Stimulated activated CD8-positive, alpha-beta memory T cell treated with anti-CD3 and anti-CD28 coated beads, Interleukin-4, amount 100 ng/mL, for 1 hour (primary cell): ENCODE measurements at regions not wholly inside any gene's neighbourhood (a gene's known extent, or its start where the extent isn't known, plus 50 kb on each side); places are given as distances from the start of the nearest gene placed in this dataset.
"Not testable (repeated sequence)": the region's sequence is repeated elsewhere in the genome, so short reads cannot be mapped to it uniquely, and the experiment has no call there.

Source experiments
- DNase-seq, 2 donors: peaks; one replicate each; pipeline ENCODE4 v3.0.0-alpha.2; 2020; ENCODE audit warnings: low read depth in 2 of 2, low spot score in 1 of 2

DNA sequence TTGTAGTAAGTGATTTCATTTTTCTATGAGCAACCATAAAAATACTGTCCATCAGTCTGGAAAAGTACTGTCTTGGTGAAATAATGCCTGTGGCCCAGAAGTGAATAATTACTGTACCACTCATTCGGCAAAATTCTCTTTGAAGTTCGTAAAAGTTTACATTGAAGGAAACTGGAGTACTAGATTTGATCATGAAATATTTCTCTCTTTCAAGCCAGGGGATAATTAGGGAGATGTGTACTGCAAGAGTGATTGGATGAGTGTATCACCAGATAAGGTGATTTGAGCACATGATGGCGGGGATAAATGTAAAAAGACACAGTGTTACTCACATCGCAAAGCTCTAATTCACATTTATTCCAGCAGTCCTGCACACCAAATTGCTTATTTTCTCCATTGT is 883.2 kb upstream of the PIK3C3 start:
- no peak for DNase-seq

DNA sequence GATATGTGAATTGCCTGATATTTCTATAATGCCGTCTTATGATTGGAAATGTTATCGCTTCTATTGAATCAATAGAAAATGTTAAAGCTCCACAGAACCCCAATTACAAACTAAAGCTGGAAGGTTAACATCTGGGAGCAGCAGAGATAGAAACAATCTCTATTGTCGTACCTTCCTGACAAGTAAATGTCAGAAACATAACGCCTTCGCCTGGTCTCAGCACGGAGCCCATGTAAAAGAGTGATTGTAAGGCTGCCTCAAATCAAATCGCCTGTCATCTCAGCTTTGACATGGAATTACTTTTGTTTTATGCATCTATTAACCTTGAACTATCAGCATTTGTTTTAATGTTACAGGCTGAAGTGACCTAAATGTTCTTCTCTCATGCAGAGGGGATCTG is 885.9 kb upstream of the PIK3C3 start:
- no peak for DNase-seq

DNA sequence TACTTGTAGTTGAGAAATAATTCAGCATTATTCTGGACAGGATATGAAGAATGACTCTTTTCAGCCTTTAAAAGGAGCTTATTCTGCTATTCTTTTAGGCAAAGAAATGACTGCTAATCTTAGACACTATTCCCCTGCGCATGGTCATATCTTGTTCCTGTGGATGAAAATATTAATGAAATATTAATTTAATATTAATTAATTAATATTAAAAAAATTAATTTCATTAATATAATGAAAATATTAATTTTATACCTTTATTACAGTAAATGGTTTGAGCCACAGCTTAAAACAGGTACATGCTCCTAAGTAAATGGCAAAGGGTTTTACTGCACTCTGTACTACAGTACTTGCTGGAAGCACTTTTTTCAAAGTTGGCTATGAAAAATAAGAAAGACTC is 890.1 kb upstream of the PIK3C3 start:
- DNase-seq: no peak

DNA sequence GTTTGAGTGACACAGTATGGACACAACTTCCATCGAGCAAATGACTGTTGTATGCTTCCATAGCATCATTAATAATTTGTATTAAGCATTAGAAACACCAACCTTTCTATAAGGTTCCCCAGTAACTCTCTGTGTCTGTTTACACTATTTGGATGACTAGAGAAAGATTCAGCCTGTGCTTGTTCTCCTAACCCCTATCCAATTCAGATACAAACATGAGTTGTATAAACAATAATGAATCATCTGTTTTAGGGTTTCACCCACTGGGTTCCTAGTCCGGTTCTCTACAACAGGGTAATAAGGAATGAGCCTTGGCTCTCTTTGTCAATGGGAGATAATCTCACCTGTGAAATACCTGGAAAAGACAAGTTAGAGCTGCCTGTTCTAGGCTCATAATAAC is 894.1 kb upstream of the PIK3C3 start:
- DNase-seq: no peak

DNA sequence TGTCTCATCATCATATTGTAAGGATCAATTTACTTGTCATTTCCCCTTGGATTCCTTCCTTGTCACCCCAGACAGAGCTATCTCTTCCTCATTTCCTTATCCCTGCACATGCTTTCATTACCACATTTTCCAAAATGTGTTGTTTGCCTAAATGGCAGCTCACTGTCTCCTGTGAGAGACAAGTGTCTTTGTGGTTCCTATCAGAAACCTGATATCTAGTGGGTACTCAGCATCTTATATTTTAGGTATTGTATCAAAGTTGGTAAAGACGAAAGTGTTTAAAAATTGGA is 896.0 kb upstream of the PIK3C3 start:
- no peak for DNase-seq

DNA sequence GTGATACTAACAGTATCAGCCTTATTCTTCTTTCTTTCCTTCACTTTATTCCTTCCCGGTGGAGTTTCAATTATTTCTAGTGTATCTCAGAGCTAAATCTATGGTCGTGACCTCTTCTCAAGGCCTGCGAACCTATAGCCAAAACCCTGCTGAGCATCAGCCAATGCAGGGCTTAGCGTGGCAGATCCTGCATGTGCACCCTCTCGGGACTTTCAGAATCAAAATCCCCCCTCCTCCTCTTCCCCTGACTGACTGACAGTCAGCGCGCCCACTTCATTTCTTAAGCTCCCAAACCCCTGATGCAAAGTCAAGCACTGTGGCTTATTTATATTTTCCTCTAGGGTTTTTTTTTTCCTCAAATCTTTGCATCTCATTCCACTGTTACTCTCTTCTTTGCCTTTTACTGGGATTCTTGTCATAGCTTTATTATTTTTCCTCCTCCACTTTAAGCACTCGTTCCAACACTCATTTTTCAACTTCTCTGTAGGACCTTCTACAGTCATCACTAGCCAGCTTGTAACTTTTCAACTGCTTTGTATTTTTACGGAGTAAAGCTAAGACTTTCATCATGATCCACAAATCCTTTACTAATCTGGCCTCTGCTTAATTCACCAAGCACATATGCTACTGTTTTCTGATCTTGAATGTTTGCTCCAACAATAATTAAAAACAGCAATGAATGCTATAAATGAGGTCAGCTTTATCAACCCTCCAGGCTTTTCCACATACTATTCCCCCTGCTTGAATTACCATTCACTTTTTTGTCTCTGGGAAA is 896.5 kb upstream of the PIK3C3 start:
- no peak for DNase-seq

DNA sequence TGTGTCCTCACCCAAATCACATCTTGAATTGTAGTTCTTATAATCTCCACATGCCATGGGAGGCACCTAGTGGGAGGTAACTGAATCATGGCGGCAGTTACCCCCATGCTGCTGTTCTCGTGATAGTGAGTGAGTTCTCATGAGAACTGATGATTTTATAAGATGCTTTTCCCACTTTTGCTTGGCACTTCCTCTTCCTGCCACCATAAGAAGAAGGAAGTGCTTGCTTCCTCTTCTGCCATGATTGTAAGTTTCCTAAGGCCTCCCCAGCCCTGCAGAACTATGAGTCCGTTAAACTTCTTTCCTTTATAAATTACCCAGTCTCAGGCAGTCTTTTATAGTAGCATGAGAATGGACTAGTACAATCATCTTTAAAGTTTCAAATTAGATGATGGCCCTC is 902.4 kb upstream of the PIK3C3 start:
- DNase-seq: no peak

DNA sequence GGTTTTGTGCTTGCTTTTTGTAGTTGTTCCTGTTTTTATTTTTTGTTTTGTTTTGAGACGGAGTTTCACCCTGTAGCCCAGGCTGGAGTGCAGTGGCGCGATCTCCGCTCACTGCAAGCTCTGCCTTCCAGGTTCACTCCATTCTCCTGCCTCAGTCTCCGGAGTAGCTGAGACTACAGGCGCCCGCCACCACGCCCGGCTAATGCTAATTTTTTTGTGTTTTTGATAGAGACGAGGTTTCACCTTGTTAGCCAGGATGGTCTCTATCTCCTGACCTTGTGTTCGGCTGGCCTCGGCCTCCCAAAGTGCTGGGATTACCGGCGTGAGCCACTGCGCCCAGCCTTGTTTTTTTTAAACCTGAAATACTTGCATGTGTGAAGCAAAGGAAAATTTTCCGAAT is 908.8 kb upstream of the PIK3C3 start:
- DNase-seq: not testable (repeated sequence)

DNA sequence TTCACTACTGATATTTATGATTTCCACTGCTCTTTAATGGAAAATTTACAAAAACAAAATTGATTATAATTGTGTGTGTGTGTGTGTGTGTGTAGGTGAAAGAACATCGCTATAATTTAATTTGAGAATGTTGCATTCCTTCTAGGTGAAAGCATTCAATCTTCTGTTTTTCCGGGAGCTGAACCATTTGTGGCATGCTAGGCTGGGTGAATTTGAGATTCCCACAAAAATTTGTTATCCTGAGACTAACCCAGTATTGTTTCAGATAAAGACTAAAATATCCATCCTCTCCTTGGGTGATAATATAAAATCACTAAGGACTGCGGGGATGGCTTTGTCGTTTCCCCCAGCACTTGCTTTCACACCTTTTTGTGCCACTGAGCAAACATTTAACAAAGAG is 911.2 kb upstream of the PIK3C3 start:
- DNase-seq: no peak

DNA sequence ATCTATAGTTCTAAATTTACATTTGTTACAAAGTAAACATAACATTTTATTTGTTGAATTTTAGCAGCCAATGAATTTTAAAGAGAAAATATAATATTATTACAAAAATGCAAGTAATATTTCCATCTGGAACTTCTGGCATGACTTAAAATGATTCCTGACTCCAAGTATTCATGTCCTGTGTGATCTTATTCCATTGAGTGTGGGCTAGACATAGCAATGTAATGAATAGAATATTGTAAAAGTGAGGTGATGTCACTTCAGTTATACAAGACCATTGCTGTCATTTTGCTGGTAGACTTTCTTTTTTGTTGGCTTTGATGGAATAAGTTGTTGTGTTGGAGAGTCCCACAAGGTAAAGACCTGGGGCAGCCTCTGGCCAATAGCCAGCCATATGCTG is 912.2 kb upstream of the PIK3C3 start:
- no peak for DNase-seq

DNA sequence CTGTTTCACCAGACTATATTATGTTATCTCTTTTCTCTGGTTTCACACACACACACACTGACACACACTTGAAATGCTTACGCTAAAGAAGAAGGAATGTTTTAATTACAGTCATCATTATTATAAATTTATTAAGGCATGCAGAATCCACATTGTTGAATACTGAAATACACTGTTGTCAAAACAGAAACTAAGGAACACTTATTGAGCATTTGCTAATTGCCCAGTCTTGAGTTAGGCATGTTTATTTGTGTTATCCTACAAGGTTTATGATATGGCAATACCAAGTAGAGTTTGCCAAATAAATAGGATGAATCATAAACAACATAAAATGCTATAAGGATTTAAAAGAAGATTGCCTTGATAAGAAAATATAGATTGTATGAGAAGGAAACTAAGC is 917.0 kb upstream of the PIK3C3 start:
- DNase-seq: no peak

DNA sequence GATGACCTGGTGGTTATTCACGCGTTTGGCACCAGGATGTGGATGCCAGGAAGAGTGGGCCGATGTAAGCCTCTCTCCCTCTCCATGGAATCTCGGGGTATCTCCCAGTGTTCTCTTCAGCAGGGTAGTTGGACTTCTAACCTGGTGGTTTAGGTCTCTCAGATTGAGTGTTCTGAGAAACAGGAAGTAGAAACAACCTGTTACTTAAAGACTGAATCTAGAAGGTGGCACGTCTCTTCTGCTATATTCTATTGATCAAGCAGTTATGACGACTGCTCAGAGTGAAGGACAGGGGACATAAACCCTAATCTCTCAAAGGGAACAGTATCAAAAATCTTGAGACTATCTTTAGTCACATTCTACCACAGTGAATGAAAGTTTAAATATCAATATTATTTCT is 918.7 kb upstream of the PIK3C3 start:
- DNase-seq: no peak

DNA sequence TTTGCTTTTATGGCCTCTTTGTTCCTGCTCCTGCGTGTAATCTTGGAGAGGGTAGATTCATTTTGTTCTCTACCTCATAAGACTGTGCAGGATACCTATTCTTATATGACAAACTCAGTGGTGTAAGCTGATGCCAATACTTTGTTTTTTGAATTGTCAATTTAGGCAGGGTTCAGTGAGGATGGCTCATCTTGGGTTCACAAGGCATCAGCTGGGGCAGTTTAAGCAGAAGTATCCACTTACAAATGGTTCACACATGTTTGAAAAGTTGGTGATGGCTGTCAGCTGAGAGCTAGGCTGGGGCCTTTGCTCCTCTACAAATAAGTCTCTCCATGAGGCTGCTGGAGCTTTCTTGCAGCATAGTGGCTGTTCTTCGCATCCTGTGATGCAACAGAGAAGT is 920.6 kb upstream of the PIK3C3 start:
- DNase-seq: no peak

DNA sequence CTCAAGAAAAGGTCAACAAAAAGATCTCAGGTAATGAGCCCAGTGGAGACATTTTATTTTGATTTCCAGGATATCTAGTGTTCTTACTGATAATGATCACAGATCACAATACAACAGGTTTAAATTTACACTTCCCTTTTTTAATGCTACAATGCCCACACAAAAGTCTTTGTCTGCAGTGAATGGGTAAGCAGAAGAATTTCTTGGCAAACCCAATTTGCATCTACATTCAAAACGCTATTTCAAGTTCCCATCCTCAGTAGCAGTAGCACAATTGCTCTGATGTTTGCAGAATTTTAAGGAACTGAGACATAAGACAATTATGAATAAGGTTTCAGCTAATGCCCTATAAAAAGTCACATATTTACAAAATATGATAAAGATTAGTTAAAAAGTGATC is 929.4 kb upstream of the PIK3C3 start:
- DNase-seq: no peak

DNA sequence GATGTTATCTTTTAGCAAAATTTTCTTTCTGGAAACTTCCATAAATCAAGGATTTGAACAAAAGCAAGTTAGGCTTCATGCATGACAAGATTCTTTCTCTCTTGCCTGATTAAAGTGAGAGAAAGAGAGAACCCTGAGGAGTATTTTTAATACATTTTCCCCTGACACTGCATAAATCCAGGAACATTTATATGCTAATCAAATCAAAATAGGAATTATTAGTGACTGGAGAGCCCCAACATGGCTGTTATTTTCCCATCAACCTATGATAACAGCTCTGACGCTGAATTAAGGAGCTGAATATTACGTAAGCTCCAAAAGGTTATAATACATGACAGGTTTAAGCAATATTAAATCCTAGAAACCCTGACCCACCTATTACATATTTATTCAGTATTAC is 930.2 kb upstream of the PIK3C3 start:
- DNase-seq: no peak

DNA sequence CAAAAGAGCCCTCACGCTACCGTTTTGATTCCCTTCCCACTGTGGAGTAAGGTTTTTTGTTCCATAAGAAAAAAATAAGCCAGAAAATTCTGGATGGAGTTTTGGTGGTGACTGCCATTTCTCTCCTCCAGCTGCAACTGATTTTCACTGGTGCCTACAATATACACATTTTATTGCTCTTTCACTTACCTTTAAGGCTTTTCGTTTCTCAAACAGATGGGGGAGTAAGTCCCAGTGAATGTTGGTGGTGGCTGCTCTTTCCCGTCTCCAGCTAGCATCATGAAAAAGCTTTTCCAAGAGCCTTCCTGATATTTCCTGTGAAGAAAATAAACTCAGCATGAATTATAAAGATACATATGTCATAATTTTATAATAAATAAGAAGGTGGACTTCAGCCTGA is 932.5 kb upstream of the PIK3C3 start:
- no peak for DNase-seq

DNA sequence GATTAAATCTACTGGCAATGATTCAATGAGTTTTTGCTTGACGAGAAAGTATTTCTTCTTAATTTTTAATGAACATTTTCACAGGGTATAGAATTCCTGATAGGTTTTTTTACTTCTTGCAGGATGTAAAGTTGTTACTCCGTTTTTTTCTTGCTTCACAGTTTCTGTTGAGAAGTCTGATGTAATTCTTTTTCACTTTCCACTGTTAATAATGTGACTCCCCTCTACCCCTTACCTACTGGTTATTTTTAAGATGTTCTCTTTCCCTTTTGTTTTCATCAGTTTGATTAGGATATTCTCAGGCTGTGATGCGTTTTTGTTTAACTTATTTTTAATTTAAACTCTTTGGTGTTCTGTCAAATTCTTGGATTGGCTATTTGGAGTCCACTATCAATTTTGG is 933.9 kb upstream of the PIK3C3 start:
- no peak for DNase-seq

DNA sequence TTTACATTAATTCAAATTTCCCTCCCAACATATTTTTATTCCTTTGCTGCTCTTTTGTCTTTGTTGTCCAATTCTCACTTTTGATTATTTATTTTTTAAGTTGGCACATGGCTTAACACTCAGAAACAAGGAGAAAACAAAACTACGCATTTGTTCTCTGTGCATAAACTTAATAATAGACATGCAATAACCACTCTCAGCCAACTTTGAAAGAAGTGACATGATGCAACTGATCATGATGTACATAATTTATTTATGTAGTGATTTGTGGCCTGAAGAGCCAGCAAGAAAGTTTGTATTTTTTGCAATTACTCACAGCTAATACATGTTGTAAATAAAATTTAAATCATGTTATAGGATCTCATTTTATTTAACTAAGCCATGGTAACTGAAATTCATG is 942.8 kb upstream of the PIK3C3 start:
- DNase-seq: no peak

DNA sequence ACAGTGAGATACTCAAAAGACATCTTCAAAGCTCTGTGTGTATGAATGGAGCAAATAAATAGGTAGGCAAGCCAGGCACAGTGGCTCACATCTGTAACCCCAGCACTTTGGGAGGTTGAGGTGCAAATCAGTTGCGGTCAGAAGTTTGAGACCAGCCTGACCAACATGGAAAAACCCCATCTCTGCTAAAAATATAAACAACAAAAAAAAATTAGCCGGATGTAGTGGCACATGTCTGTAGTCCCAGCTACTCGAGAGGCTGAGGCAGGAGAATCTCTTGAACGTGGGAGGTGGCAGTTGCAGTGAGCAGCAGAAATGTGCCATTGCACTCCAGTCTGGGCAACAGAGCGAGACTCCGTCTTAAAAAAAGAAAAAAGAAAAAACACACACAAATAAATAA is 945.1 kb upstream of the PIK3C3 start:
- no peak for DNase-seq

DNA sequence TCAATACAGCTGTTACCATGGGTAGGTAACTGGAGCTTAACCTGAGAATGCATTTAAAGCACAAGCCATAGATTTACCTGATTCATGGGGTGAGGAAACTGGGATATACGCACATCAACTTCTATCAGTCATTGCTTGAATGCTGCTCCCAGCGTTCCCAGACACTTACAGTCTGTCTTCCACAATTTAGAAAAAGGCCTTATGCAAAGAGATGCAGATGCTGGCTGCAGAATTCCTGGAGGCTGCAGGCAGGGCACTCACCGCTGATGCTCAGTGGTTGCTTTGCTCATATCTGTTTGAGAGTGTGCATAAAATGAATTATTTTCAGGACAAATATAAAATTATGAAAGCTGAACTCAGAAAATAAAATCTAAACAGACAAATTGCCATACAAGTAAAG is 950.7 kb upstream of the PIK3C3 start:
- DNase-seq: no peak

DNA sequence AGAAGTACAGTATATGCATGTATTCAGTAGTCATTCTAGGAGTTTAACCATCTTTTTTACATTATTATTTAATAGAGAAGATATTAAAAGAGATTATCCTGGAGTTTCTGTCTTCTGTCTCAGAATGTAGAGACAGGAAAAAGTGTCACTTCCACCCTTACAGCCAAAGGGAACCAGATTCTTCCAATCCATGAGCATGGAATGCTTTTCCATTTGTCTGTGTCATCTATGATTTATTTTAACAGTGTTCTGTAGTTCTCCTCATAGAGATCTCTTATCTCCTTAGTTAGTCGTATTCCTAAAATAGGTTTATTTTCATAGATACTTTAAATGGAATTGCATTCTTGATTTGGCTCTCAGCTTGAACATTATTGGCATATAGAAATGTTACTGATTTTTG is 959.5 kb upstream of the PIK3C3 start:
- no peak for DNase-seq

DNA sequence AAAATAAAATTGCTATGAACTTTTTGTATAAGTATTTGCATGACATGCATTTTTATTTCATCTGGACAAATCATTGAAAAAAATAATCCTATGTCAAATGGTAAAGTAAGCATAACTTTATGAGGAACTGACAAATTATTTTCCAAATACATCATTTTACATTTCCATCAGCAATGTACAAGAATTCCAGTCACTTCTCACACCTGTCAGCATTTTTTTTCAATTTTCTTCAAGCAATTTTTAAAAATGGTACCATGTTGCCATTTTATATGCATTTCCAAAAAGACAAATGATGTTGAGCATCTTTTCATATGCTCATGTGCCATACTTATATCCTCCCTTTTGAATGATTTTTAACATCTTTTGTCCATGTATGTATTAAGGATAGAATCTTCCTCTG is 961.7 kb upstream of the PIK3C3 start:
- no peak for DNase-seq

DNA sequence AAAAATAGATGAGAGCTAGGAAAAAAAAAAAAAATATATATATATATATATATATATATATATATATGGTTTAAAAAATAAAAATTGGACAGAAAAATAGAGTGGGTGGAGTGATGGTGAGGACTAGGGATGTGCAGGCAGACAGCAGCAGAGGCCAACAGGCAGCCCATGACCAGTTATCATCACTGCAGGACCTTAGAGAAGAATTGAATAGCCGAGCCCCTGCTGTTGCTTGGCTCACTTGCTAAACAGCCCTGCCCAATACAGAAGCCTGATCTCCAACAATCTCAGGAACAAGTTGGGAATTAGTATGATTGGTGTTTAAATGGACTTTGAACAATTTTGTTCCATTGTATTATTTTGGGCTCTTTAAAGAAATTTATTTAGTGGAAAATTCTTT is 967.5 kb upstream of the PIK3C3 start:
- no peak for DNase-seq

DNA sequence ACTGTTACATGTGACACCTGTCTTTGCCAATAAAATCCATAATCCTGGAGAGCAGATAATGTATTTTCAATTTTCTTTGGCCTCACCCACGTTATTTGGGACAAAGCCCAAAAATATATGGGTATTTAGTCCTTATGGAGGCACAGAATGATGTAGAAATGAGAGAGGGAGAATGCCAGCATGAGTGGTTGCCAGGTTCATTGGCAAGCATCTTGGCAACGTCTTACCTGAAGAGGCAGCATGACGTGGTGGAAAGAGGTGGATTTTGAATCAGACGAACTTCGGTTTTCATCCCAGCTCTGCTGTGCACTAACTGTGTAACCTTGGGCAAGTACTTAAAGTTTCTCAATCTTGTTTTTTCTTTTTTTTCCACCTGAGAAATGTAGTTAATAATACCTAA is 969.6 kb upstream of the PIK3C3 start:
- no peak for DNase-seq
